ENCODE measurements at regions not wholly inside any gene's neighbourhood (a gene's known extent, or its start where the extent isn't known, plus 50 kb on each side); places are given as distances from the start of the nearest gene placed in this dataset.

DNA sequence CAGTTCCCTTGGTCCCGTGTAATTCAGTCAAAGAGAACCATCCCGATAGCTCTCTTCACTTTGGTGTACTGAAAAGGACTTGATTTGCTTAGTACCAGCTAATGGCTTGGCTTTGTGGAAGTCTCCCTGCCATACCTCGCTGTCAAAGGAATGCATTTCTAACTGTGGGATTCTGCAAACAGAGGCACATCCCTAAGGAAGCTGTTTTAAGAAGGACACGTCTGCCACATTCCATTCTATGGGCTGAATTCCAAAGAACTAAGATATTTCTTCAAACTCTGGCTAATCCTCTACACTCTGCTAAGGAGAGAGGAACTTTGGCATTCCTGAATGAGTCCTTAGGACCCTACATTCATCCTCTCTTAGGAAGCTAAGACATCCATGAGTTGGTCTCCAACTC lies 327.9 kb downstream of the SFMBT2 start (continued):
- TF ChIP-seq, protein P1, sequence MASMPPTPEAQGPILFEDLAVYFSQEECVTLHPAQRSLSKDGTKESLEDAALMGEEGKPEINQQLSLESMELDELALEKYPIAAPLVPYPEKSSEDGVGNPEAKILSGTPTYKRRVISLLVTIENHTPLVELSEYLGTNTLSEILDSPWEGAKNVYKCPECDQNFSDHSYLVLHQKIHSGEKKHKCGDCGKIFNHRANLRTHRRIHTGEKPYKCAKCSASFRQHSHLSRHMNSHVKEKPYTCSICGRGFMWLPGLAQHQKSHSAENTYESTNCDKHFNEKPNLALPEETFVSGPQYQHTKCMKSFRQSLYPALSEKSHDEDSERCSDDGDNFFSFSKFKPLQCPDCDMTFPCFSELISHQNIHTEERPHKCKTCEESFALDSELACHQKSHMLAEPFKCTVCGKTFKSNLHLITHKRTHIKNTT (CRISPR knock-in tag; IDR thresholded peaks at IDR 0.05): no peak
- no peak for TF ChIP-seq ZNF446 (CRISPR knock-in tag; IDR thresholded peaks at IDR 0.05)
- TF ChIP-seq SMARCC2 (IDR thresholded peaks at IDR 0.05): no peak
- no peak for TF ChIP-seq ZNF563 (CRISPR knock-in tag; IDR thresholded peaks at IDR 0.05)
- TF ChIP-seq, protein P2, sequence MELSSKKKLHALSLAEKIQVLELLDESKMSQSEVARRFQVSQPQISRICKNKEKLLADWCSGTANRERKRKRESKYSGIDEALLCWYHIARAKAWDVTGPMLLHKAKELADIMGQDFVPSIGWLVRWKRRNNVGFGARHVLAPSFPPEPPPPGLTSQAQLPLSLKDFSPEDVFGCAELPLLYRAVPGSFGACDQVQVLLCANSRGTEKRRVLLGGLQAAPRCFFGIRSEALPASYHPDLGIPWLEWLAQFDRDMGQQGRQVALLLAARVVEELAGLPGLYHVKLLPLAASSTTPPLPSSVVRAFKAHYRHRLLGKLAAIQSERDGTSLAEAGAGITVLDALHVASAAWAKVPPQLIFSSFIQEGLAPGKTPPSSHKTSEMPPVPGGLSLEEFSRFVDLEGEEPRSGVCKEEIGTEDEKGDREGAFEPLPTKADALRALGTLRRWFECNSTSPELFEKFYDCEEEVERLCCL (CRISPR knock-in tag; IDR thresholded peaks at IDR 0.05; ENCODE audit: borderline replicate concordance): no peak
- no peak for TF ChIP-seq TBX2 (CRISPR knock-in tag; IDR thresholded peaks at IDR 0.05; ENCODE audit: borderline replicate concordance)

DNA sequence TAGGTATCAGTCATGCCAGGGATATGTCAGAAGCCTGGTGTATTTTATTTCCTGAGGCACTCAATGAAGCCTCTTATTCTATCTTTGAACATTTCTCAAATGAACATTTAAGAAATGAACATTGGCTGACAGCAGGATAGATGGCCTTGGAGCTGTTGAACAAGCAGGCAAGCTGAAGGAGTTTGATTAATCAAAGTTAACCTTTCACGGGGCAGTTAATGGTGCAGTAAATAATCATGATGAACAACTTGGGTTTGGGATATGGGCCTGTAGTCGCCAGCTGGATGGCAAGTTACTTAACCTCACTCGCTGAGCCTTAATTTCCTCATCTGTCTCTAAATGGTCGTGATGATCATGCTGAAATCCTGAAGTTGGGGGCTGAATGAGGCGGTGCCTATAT lies 333.0 kb downstream of the SFMBT2 start:
- no peak for FAIRE-seq
- in situ Hi-C loops (cut with HindIII; ENCODE audit: extremely low pct_ligation_motif_present, low pct_unique_long_range_greater_than_20kb) (no loop called here), intact Hi-C loops (cut with micrococcal nuclease; ENCODE audit: unreplicated experiment) (no loop called here)
- ChIA-PET POLR2A (no interaction called here), CTCF (ENCODE audit: low intra/inter-chr PET ratio, low total read pairs) (no interaction called here)
- no TSS peak for BruUV-seq (replicated peaks)
- H3K79me2 ChIP-seq (ENCODE audit: insufficient read depth, low read length): no peaks in the 10 kb centered on the region
- H2AFZ ChIP-seq (ENCODE audit: low read length): no peak overlapping the region
- WGBS (ENCODE audit: low lambda C conversion rate): 0% methylated on average over 2 of the region's 5 CpGs
- DNase-seq (ENCODE audit: low spot score): no peak
- H3K9me3 ChIP-seq (ENCODE audit: low read length): no peaks in the 10 kb centered on the region
- no peak overlapping the region for H3K9ac ChIP-seq (ENCODE audit: insufficient read depth, low read depth, low read length)
- no peaks in the 10 kb centered on the region for H4K20me1 ChIP-seq (ENCODE audit: insufficient read depth, low read length)
- H3K27ac ChIP-seq (ENCODE audit: extremely low read length, insufficient read depth, low read length): no peak overlapping the region
- no peaks in the 10 kb centered on the region for H3K36me3 ChIP-seq (replicated peaks in 1 of 2; ENCODE audit: control insufficient read depth in 1 of 2, insufficient read depth in 2 of 2, low read length in 2 of 2)
- H3K4me2 ChIP-seq (ENCODE audit: low read depth, low read length): no peak overlapping the region
- no peak overlapping the region for H3K4me3 ChIP-seq (replicated peaks in 1 of 3; ENCODE audit: insufficient read depth in 1 of 3, low read depth in 2 of 3, low read length in 3 of 3)
- H3K27me3 ChIP-seq (ENCODE audit: control insufficient read depth in 1 of 2, insufficient read depth in 2 of 2, low read length in 2 of 2): peaks cover 0 to 6% of the 10 kb centered on the region in 2 experiments; a peak in 1 of 5 replicates
- no peak for ATAC-seq
- no peaks in the 10 kb centered on the region for H3K4me1 ChIP-seq (ENCODE audit: insufficient read depth, low read length)
- TF ChIP-seq SRSF1 (optimal IDR thresholded peaks at IDR 0.05; ENCODE audit: low read depth, low read length) (no peak), NFIB (CRISPR knock-in tag; IDR thresholded peaks at IDR 0.05; ENCODE audit: borderline replicate concordance) (no peak), ERF (CRISPR knock-in tag; IDR thresholded peaks at IDR 0.05) (no peak), KMT2B (CRISPR knock-in tag; IDR thresholded peaks at IDR 0.05) (no peak), NKX3-1 (CRISPR knock-in tag; IDR thresholded peaks at IDR 0.05) (no peak)
- TF ChIP-seq, protein P3, sequence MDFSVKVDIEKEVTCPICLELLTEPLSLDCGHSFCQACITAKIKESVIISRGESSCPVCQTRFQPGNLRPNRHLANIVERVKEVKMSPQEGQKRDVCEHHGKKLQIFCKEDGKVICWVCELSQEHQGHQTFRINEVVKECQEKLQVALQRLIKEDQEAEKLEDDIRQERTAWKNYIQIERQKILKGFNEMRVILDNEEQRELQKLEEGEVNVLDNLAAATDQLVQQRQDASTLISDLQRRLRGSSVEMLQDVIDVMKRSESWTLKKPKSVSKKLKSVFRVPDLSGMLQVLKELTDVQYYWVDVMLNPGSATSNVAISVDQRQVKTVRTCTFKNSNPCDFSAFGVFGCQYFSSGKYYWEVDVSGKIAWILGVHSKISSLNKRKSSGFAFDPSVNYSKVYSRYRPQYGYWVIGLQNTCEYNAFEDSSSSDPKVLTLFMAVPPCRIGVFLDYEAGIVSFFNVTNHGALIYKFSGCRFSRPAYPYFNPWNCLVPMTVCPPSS (IDR thresholded peaks at IDR 0.05): no peak
- TF ChIP-seq, protein P4, sequence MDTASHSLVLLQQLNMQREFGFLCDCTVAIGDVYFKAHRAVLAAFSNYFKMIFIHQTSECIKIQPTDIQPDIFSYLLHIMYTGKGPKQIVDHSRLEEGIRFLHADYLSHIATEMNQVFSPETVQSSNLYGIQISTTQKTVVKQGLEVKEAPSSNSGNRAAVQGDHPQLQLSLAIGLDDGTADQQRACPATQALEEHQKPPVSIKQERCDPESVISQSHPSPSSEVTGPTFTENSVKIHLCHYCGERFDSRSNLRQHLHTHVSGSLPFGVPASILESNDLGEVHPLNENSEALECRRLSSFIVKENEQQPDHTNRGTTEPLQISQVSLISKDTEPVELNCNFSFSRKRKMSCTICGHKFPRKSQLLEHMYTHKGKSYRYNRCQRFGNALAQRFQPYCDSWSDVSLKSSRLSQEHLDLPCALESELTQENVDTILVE (CRISPR knock-in tag; IDR thresholded peaks at IDR 0.05): no peak
- TF ChIP-seq, protein P5, sequence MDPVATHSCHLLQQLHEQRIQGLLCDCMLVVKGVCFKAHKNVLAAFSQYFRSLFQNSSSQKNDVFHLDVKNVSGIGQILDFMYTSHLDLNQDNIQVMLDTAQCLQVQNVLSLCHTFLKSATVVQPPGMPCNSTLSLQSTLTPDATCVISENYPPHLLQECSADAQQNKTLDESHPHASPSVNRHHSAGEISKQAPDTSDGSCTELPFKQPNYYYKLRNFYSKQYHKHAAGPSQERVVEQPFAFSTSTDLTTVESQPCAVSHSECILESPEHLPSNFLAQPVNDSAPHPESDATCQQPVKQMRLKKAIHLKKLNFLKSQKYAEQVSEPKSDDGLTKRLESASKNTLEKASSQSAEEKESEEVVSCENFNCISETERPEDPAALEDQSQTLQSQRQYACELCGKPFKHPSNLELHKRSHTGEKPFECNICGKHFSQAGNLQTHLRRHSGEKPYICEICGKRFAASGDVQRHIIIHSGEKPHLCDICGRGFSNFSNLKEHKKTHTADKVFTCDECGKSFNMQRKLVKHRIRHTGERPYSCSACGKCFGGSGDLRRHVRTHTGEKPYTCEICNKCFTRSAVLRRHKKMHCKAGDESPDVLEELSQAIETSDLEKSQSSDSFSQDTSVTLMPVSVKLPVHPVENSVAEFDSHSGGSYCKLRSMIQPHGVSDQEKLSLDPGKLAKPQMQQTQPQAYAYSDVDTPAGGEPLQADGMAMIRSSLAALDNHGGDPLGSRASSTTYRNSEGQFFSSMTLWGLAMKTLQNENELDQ (CRISPR knock-in tag; IDR thresholded peaks at IDR 0.05; ENCODE audit: borderline replicate concordance): no peak
